ENCODE measurements at regions not wholly inside any gene's neighbourhood (a gene's known extent, or its start where the extent isn't known, plus 50 kb on each side); places are given as distances from the start of the nearest gene placed in this dataset.

- DNase-seq (ENCODE audit: low read depth, low spot score): no peak
- in situ Hi-C loops (cut with HindIII; ENCODE audit: low pct_unique_long_range_greater_than_20kb, low sequenced_read_pairs): no loop called here
Measured at GRCh38 chr22:49253656-49254055, 574.0 kb downstream of the BRD1 start.

DNA sequence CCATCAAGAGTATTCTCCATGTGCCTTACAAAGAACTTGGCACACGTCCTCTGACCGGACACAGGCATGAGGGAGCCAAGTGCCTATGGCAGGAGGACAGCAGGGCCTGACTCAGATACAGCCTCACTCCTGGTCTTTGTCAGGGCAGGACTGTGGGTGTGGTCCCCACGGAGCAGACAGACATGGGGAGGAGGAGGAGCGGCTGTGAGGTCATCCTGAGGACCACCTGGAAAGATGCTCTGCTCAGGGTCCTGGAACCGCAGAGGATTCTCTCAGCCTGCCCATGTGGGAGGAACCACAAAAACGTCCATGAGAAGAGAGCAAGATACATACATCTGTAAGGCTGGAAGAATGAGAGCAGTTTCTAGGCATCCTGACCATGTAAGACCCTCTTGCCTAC, 576.3 kb downstream of the BRD1 start:
- in situ Hi-C loops (cut with HindIII; ENCODE audit: low pct_unique_long_range_greater_than_20kb, low sequenced_read_pairs): no loop called here
- no peak for DNase-seq (ENCODE audit: low read depth, low spot score)

DNA sequence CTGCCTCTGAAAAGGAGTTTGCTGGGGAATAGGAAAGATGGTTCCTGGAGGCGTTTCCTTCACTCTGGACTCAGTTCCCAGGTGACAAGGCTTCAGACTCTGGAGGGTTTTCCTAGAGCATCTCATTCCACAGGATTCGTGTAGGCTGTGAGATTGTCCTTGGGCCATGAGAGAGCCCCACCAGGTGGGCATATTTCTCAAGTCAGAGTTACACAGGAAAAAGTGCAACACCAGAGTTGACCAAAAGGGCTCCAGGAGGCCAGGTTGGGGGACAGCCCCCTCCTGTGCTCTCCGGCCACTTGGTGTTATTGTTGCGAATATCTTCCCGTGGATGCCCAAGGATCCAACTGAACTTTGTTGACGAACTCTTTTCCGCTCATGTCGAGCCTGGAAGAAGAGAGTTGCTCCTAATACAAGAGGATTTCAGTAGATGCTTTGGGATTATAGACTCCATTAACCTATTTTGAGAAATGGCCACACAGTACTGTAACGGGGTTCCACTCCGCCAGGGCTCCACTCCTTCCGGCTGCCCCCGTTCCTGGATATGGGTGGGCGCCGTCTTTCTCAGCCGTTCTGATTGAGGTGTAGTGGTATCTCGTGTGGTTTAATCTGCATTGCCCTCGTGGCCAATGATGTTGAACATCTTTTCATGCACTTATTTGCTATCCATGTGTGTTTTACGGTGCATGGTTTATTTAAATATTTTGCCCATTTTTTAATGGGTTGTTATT, 580.3 kb downstream of the BRD1 start:
- DNase-seq (ENCODE audit: low read depth, low spot score): no peak
- in situ Hi-C loops (cut with HindIII; ENCODE audit: low pct_unique_long_range_greater_than_20kb, low sequenced_read_pairs): no loop called here

- in situ Hi-C loops (cut with HindIII; ENCODE audit: low pct_unique_long_range_greater_than_20kb, low sequenced_read_pairs): no loop called here
Measured at GRCh38 chr22:49244466-49245420, 582.9 kb downstream of the BRD1 start.

GRCh38 chr22:49243965-49244364, 583.7 kb downstream of the BRD1 start:
- in situ Hi-C loops (cut with HindIII; ENCODE audit: low pct_unique_long_range_greater_than_20kb, low sequenced_read_pairs): no loop called here
- no peak for DNase-seq (ENCODE audit: low read depth, low spot score)

More at GRCh38 chr22:49244466-49245420, 582.9 kb downstream of the BRD1 start:
- DNase-seq (ENCODE audit: low read depth, low spot score): no peak

DNA sequence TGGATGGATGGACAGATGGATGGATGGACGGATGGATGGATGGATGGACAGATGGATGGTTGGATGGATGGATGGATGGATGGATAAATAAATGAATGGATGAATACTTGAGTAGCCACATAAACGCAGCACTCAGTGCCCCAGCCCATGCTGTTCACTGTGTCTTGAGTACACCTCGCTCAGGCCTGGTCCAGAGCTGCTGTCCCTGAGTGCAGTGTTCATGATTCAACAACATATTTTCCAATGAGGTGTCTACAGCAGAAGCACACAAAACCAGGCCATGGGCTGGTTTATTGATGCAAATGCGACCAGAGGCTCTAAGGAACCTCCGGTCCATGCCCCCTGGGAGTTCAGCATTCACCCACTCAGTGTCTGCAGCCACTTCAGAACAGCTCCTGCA, 584.3 kb downstream of the BRD1 start:
- in situ Hi-C loops (cut with HindIII; ENCODE audit: low pct_unique_long_range_greater_than_20kb, low sequenced_read_pairs): no loop called here
- no peak for DNase-seq (ENCODE audit: low read depth, low spot score)

DNA sequence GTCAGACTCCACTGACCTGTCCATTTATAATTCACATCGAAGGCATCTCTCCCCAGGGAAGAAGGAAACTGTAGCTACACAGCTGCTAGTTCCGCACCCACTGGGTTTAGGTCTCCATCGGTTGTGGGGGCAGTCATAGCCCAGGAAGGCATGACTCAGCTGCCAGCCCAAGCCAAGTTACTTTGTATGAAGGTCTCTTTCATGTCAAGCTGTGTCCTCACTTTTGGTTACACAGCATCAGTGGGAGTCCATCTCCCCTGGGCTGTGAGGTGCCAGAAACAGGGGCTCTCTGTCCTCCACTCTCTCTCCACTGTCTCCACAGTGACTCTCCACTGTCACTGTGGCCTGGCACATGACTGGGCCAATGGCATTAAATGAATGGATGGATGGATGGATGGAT, 585.2 kb downstream of the BRD1 start:
- in situ Hi-C loops (cut with HindIII; ENCODE audit: low pct_unique_long_range_greater_than_20kb, low sequenced_read_pairs): no loop called here
- DNase-seq (ENCODE audit: low read depth, low spot score): no peak

DNA sequence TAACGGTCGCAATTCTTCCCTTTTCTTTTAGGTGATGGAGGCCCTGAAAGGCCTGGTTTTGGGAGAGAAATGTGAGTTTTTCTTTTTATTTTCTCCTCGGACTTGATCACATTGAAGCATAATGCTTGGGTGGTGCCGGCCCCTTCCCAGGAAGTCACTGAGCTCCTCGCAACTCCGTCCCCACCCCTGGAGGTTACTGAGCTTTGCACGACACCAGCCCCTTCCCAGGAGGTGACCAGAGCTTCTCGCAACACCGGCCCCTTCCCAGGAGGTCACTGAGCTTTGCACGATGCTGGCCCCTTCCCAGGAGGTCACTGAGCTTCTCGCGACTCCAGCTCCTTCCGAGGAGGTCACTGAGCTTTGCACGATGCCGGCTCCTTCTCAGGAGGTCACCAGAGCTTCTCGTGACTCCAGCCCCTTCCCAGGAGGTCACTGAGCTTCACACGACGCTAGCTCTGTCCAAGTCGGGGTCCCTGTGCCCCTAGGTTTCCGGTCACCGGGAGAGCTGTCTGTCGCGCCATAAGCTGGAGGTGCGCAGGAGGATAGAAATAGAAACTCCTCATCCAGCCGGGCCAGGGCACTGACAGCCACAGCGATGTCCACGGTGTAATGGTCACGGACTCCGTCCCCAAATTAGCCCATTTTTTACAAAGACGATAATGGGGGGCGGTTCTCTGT, 586.4 kb downstream of the BRD1 start:
- DNase-seq (ENCODE audit: low read depth, low spot score): no peak
- in situ Hi-C loops (cut with HindIII; ENCODE audit: low pct_unique_long_range_greater_than_20kb, low sequenced_read_pairs): no loop called here

- no peak for DNase-seq (ENCODE audit: low read depth, low spot score)
- in situ Hi-C loops (cut with HindIII; ENCODE audit: low pct_unique_long_range_greater_than_20kb, low sequenced_read_pairs): no loop called here
Measured at GRCh38 chr22:49240472-49240871, 587.2 kb downstream of the BRD1 start.

DNA sequence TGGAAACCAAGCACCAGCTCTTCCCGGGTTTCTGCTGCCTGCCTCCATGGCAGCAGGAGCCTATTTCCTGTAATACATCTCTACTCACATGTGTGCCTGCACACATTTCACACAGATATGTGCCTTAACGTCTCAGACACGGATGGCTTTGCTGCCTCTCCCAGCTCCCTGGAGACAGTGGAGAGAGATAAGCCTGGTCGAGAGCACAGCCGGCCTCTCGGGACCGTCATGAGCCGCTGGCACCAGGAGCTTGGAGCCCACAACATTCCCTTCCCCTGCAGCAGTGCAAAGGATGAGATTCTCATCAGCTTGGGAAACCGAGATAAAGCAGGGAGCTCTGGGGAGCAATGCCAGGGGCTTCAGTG, 587.7 kb downstream of the BRD1 start:
- no peak for DNase-seq (ENCODE audit: low read depth, low spot score)
- in situ Hi-C loops (cut with HindIII; ENCODE audit: low pct_unique_long_range_greater_than_20kb, low sequenced_read_pairs): no loop called here

DNA sequence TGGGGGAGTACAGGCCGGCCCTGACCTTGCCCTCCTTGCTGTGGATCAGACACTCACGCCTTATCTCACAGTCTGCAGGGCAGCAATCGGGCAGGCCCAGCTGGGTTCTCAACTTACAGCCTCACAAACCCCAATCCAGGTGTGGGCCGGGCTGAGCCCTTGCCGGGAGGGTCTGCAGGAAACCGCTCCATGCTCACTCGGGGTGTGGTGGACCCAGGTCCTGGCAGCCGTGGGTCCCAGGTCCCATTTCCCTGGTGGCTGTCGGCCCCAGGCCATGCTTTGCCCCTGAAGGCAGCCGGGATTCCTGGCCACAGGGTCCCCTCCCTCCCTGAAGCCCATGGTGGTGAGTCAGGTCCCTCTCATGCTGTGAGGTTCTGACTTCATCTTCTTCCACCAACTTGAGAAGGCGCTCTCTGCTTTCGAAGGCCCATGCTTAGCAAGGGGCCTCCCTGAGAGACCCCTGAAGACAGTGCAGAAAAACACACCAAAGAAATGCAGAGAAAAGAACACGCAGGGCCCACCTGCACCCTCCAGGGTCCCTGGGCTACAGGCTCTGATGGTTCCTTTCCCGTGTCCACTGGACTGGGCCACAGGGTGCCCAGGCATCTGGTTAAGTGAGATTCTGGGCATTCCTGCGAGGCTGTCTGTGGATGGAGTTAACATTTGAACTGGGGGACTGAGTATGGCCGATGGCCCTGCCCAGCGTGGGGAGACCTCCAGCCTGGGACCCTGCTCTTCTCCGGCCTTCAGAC, 588.2 kb downstream of the BRD1 start:
- DNase-seq (ENCODE audit: low read depth, low spot score): no peak
- in situ Hi-C loops (cut with HindIII; ENCODE audit: low pct_unique_long_range_greater_than_20kb, low sequenced_read_pairs): no loop called here

- in situ Hi-C loops (cut with HindIII; ENCODE audit: low pct_unique_long_range_greater_than_20kb, low sequenced_read_pairs): no loop called here
Measured at GRCh38 chr22:49238181-49239141, 589.2 kb downstream of the BRD1 start.

DNA sequence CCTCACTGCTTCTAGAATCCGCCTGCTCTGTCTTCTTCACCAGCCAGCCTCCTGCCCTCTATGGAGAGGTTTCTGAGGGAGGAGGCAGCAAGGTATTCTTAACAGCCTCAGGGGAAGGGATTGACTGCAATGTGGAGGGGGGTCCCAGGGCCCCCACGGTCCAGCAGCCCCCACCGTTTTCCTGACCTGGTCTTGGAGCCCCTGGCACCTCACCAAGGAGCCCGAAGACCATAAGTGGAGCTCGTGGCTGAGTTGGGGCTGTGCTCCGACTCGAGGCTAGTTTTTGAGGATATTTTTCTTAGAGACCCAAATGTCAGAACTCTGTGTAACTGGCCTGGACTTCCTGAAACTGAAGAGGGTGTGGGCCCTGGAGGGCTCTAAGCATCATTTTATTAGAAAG, 590.0 kb downstream of the BRD1 start:
- in situ Hi-C loops (cut with HindIII; ENCODE audit: low pct_unique_long_range_greater_than_20kb, low sequenced_read_pairs): no loop called here
- DNase-seq (ENCODE audit: low read depth, low spot score): no peak

More at GRCh38 chr22:49238181-49239141, 589.2 kb downstream of the BRD1 start:
- no peak for DNase-seq (ENCODE audit: low read depth, low spot score)

DNA sequence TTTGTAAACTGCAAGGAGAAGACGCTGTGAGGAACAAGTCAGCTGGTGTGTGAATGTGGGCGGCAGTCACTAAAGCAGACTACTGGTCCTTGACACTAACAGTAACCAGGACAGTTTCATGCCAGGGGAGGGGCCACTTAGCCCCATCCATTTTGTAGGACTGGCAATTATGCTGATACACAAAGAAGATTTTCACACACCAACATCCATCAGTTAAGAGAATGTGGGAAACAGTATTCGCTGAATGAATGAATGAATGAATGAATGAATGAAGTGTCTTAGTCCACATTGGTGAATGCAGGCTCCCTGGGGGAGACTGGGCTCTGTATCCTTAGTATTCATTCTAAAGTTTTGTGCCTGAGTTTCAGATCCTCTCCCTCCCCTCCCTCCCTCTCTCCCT, 590.4 kb downstream of the BRD1 start:
- DNase-seq (ENCODE audit: low read depth, low spot score): no peak
- in situ Hi-C loops (cut with HindIII; ENCODE audit: low pct_unique_long_range_greater_than_20kb, low sequenced_read_pairs): no loop called here

- DNase-seq (ENCODE audit: low read depth, low spot score): no peak
- in situ Hi-C loops (cut with HindIII; ENCODE audit: low pct_unique_long_range_greater_than_20kb, low sequenced_read_pairs): no loop called here
Measured at GRCh38 chr22:49236541-49237075, 591.1 kb downstream of the BRD1 start.

DNA sequence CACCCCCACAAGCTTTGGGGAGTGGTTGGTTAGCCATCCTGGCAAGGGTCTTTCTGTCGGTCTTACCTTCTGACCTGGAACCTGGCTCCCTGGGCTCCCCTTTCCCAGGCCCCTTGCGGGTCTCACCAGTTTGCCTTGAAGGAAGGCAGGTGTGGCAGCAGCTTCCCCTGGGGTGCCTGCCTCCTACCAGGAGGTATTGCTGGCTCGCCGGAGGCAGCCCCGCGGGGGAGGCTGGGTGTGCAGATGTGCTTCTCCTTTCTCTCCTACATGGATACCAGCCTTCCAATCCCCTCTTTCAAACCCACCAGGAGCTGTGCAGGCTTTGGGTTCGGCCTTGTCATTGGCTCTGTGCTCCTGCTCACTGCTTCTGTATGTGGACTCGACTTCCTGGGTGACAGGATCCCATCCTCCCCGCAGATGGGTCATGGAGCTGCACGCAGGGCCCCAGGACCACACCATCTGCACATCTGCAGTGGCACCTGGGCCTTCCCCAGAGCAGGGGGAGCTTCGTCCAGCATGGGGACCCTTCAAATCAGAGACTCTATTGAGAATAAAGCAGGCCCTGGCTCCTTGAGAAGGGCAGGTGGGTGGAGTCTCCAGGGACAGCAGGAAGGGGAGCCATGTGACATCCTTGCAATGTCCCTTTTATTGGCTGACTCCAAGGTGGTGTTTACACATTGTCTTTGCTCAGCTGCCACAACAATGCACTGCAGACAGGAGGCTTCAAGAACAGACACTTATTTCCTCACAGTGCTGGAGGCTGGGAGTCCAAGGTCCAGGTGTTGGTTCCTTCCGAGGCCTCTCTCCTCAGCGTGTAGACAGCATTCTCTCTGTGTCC, 592.0 kb downstream of the BRD1 start:
- in situ Hi-C loops (cut with HindIII; ENCODE audit: low pct_unique_long_range_greater_than_20kb, low sequenced_read_pairs): no loop called here
- no peak for DNase-seq (ENCODE audit: low read depth, low spot score)

All from SK-MEL-5 (cell line).